WTC11 (cell line): ENCODE measurements at regions not wholly inside any gene's neighbourhood (a gene's known extent, or its start where the extent isn't known, plus 50 kb on each side); places are given as distances from the start of the nearest gene placed in this dataset.

Experiments
- ATAC-seq: fragments of 200-7000 bp; cut with Tn5 transposase; 2 replicates; pipeline ENCODE4 v1.10.0; 2021; ENCODE audit warnings: mild to moderate bottlenecking, moderate library complexity
- CTCF ChIA-PET: fragments of 300-600 bp; sonication (Branson Sonifier 250); formaldehyde crosslinking; loops from one replicate; lab custom pipeline; 2021; ENCODE audit warnings: antibody characterized with exemption; lab: Charles Lee
- POLR2A ChIA-PET: fragments of 350-600 bp; sonication (Branson Sonifier 250); formaldehyde crosslinking; loops from one replicate; lab custom pipeline; 2021; ENCODE audit warnings: antibody characterized with exemption; lab: Charles Lee
- DNase-seq: peaks from one replicate; pipeline ENCODE4 v3.0.0; 2021; ENCODE audit warnings: low spot score
- H3K27ac Mint-ChIP-seq: 2 replicates; pipeline ENCODE4 v1.8.0; 2021; ENCODE audit warnings: mixed read lengths
- H3K27me3 Mint-ChIP-seq: 2 replicates; pipeline ENCODE4 v1.8.0; 2021; ENCODE audit warnings: low read depth, mild to moderate bottlenecking, moderate library complexity, mixed read lengths
- H3K36me3 Mint-ChIP-seq: 2 replicates; pipeline ENCODE4 v1.8.0; 2021; ENCODE audit warnings: mixed read lengths
- H3K4me1 Mint-ChIP-seq: 2 replicates; pipeline ENCODE4 v1.8.0; 2022; ENCODE audit warnings: mixed read lengths
- H3K4me3 Mint-ChIP-seq: 2 replicates; pipeline ENCODE4 v1.8.0; 2021; ENCODE audit warnings: mild to moderate bottlenecking, moderate library complexity, mixed read lengths
- H3K9me3 Mint-ChIP-seq: 2 replicates; pipeline ENCODE4 v1.8.0; 2021; ENCODE audit warnings: mixed read lengths
- AR ChIP-seq: fragments of 250-450 bp; sonication (Bioruptor Pico); IDR thresholded peaks from 2 replicates; pipeline ENCODE4 v1.9.0; 2021; ENCODE audit warnings: mild to moderate bottlenecking
- ATF1 ChIP-seq: sonication (generic); formaldehyde crosslinking; IDR thresholded peaks from 2 replicates; pipeline ENCODE4 v1.8.1; 2023; ENCODE audit warnings: mild to moderate bottlenecking, moderate library complexity, missing genetic modification reagents
- ATF6 ChIP-seq: sonication (generic); formaldehyde crosslinking; IDR thresholded peaks from 2 replicates; pipeline ENCODE4 v1.8.1; 2023; ENCODE audit warnings: mild to moderate bottlenecking, missing genetic modification reagents
- E2F1 ChIP-seq: sonication (generic); formaldehyde crosslinking; IDR thresholded peaks from 2 replicates; pipeline ENCODE4 v1.8.0; 2022; ENCODE audit warnings: mild to moderate bottlenecking, missing genetic modification reagents
- ELF4 ChIP-seq: sonication (generic); formaldehyde crosslinking; IDR thresholded peaks from 2 replicates; pipeline ENCODE4 v1.8.1; 2022; ENCODE audit warnings: low read depth, mild to moderate bottlenecking, moderate library complexity, missing genetic modification reagents
- FOXP4 ChIP-seq: sonication (generic); formaldehyde crosslinking; IDR thresholded peaks from 2 replicates; pipeline ENCODE4 v1.8.0; 2022; ENCODE audit warnings: mild to moderate bottlenecking, missing genetic modification reagents
- GABPB1 ChIP-seq: sonication (generic); formaldehyde crosslinking; IDR thresholded peaks from 2 replicates; pipeline ENCODE4 v1.8.1; 2023; ENCODE audit warnings: mild to moderate bottlenecking, missing genetic modification reagents
- JAZF1 ChIP-seq: fragments of 250-450 bp; sonication (Bioruptor Pico); IDR thresholded peaks from 2 replicates; pipeline ENCODE4 v1.9.0; 2021; ENCODE audit warnings: moderate library complexity, mild to moderate bottlenecking, inconsistent platforms
- JUN ChIP-seq: sonication (generic); formaldehyde crosslinking; IDR thresholded peaks from 2 replicates; pipeline ENCODE4 v1.8.0; 2023; ENCODE audit warnings: mild to moderate bottlenecking, missing genetic modification reagents
- MAX ChIP-seq: sonication (generic); formaldehyde crosslinking; IDR thresholded peaks from 2 replicates; pipeline ENCODE4 v1.8.0; 2022; ENCODE audit warnings: mild to moderate bottlenecking, missing genetic modification reagents
- PRRX2 ChIP-seq: fragments of 250-450 bp; sonication (Bioruptor Pico); IDR thresholded peaks from 2 replicates; pipeline ENCODE4 v1.8.0; 2021; ENCODE audit warnings: mild to moderate bottlenecking
- SMAD3 ChIP-seq: sonication (generic); formaldehyde crosslinking; IDR thresholded peaks from 2 replicates; pipeline ENCODE4 v1.8.0; 2022; ENCODE audit warnings: missing genetic modification reagents, mild to moderate bottlenecking, borderline replicate concordance
- SOX15 ChIP-seq: fragments of 250-450 bp; sonication (Bioruptor Pico); IDR thresholded peaks from 2 replicates; pipeline ENCODE4 v1.9.0; 2021; ENCODE audit warnings: mild to moderate bottlenecking
- USF2 ChIP-seq: sonication (generic); formaldehyde crosslinking; IDR thresholded peaks from 2 replicates; pipeline ENCODE4 v1.8.1; 2023; ENCODE audit warnings: mild to moderate bottlenecking, missing genetic modification reagents, moderate library complexity
- ZNF232 ChIP-seq: sonication (generic); formaldehyde crosslinking; IDR thresholded peaks from 2 replicates; pipeline ENCODE4 v1.8.0; 2022; ENCODE audit warnings: mild to moderate bottlenecking, missing genetic modification reagents
- ZNF317 ChIP-seq: sonication (generic); formaldehyde crosslinking; IDR thresholded peaks from 2 replicates; pipeline ENCODE4 v1.8.1; 2023; ENCODE audit warnings: low read depth, mild to moderate bottlenecking, moderate library complexity, missing genetic modification reagents, borderline replicate concordance
- ZNF396 ChIP-seq: fragments of 250-450 bp; sonication (Bioruptor Pico); IDR thresholded peaks from 2 replicates; pipeline ENCODE4 v1.8.0; 2021; ENCODE audit warnings: mild to moderate bottlenecking, moderate library complexity, borderline replicate concordance
- TF ChIP-seq, protein P1 (sequence below): sonication (generic); formaldehyde crosslinking; IDR thresholded peaks from 2 replicates; pipeline ENCODE4 v1.8.1; 2023; ENCODE audit warnings: mild to moderate bottlenecking, moderate library complexity, missing genetic modification reagents
- TF ChIP-seq, protein P2 (sequence below): fragments of 250-450 bp; sonication (Bioruptor Pico); IDR thresholded peaks from 2 replicates; pipeline ENCODE4 v1.9.0; 2021; ENCODE audit warnings: mild to moderate bottlenecking
- TF ChIP-seq, protein P3 (sequence below): sonication (generic); formaldehyde crosslinking; IDR thresholded peaks from 2 replicates; pipeline ENCODE4 v1.8.1; 2022; ENCODE audit warnings: low read depth, missing genetic modification reagents, borderline replicate concordance

DNA sequence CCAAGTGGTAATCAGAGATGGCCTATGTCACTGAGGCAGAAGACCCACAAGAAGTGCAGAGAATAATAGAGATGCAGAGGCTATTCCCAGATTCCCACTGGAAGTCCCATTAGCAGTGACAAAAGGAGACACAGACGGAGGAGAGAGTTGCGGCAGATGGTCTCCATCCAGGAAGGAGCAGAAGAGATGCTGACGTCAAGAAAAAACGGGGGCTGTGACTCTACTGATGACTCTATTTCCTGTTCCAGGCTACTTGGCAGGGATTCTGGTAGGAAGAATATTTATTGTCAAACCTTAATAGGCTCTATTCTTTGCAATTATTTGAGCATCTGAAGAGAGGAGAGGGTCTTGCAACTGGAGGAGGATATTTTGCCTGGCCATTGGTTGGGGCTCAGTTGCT, 246.0 kb upstream of the ECI2 start:
- Mint-ChIP-seq H3K36me3 (peaks cover 33% of the 10 kb centered on the region), H3K9me3 (peaks cover 45% of the 10 kb centered on the region), H3K4me3 (no peak overlapping the region), H3K4me1 (peaks cover 14% of the 10 kb centered on the region; the same call in 1 of the 2 replicates), H3K27me3 (peaks cover 18% of the 10 kb centered on the region), H3K27ac (no peak overlapping the region)
- CTCF ChIA-PET, result no interaction called here
- POLR2A ChIA-PET, result no interaction called here
- DNase-seq (no peak), ATAC-seq (no peak)
- no peak for TF ChIP-seq MAX (CRISPR knock-in tag)
- TF ChIP-seq, protein P1, sequence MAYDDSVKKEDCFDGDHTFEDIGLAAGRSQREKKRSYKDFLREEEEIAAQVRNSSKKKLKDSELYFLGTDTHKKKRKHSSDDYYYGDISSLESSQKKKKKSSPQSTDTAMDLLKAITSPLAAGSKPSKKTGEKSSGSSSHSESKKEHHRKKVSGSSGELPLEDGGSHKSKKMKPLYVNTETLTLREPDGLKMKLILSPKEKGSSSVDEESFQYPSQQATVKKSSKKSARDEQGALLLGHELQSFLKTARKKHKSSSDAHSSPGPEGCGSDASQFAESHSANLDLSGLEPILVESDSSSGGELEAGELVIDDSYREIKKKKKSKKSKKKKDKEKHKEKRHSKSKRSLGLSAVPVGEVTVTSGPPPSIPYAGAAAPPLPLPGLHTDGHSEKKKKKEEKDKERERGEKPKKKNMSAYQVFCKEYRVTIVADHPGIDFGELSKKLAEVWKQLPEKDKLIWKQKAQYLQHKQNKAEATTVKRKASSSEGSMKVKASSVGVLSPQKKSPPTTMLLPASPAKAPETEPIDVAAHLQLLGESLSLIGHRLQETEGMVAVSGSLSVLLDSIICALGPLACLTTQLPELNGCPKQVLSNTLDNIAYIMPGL (CRISPR knock-in tag), result no peak
- TF ChIP-seq GABPB1, result no peak
- TF ChIP-seq ZNF232, result no peak
- no peak for TF ChIP-seq AR
- TF ChIP-seq ZNF317 (CRISPR knock-in tag), result no peak
- no peak for TF ChIP-seq FOXP4 (CRISPR knock-in tag)
- TF ChIP-seq, protein P2, sequence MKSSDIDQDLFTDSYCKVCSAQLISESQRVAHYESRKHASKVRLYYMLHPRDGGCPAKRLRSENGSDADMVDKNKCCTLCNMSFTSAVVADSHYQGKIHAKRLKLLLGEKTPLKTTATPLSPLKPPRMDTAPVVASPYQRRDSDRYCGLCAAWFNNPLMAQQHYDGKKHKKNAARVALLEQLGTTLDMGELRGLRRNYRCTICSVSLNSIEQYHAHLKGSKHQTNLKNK, result no peak
- TF ChIP-seq ZNF396 (CRISPR knock-in tag), result no peak
- no peak for TF ChIP-seq SOX15
- TF ChIP-seq ATF6 (CRISPR knock-in tag), result no peak
- no peak for TF ChIP-seq JAZF1 (CRISPR knock-in tag)
- TF ChIP-seq JUN, result no peak

DNA sequence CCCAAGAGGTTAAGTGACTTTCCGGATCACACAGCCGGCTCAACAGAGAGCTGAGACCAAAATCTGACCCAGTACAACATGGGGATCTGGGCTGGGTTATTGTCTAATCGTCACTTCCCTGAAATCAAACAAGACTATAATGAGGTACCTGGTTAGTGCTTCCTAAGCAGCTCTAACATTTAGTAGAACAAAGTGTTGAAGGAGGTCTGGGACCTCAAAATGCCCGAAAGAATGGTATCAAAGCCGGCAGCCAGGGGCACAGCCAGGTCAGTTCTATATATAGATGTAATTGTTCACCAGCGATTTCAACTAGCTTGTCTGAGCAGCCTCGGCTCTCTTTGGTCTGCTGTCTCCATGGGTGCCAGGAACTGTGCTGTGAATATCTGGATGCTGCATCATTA, 245.5 kb upstream of the ECI2 start:
- Mint-ChIP-seq H3K4me1 (peaks cover 14% of the 10 kb centered on the region; the same call in 1 of the 2 replicates), H3K4me3 (no peak overlapping the region), H3K36me3 (peaks cover 33% of the 10 kb centered on the region), H3K9me3 (peaks cover 45% of the 10 kb centered on the region), H3K27me3 (peaks cover 17% of the 10 kb centered on the region), H3K27ac (no peak overlapping the region)
- DNase-seq (no peak), ATAC-seq (no peak)
- ChIA-PET CTCF (no interaction called here), POLR2A (no interaction called here)
- TF ChIP-seq SMAD3 (CRISPR knock-in tag) (no peak), E2F1 (CRISPR knock-in tag) (no peak), AR (no peak), ELF4 (CRISPR knock-in tag) (no peak), USF2 (CRISPR knock-in tag) (no peak), ATF1 (no peak), GABPB1 (no peak), PRRX2 (CRISPR knock-in tag) (no peak)
- TF ChIP-seq, protein P3, sequence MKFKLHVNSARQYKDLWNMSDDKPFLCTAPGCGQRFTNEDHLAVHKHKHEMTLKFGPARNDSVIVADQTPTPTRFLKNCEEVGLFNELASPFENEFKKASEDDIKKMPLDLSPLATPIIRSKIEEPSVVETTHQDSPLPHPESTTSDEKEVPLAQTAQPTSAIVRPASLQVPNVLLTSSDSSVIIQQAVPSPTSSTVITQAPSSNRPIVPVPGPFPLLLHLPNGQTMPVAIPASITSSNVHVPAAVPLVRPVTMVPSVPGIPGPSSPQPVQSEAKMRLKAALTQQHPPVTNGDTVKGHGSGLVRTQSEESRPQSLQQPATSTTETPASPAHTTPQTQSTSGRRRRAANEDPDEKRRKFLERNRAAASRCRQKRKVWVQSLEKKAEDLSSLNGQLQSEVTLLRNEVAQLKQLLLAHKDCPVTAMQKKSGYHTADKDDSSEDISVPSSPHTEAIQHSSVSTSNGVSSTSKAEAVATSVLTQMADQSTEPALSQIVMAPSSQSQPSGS, result no peak
